Naive thymus-derived CD8-positive, alpha-beta T cell (primary cell): ENCODE measurements at regions not wholly inside any gene's neighbourhood (a gene's known extent, or its start where the extent isn't known, plus 50 kb on each side); places are given as distances from the start of the nearest gene placed in this dataset.

Experiments
- ATAC-seq, 2 donors: fragments of 150-1000 bp; cut with Tn5 transposase in 1 of 2; sonication (Bioruptor Pico), chemical (Tn5 transposase) in 1 of 2; 1 replicate in 1 of 2; 2 replicates in 1 of 2; pipeline ENCODE4 v1.10.0; 2021; ENCODE audit warnings: mild to moderate bottlenecking in 2 of 2, moderate library complexity in 2 of 2
- POLR2A ChIA-PET: fragments of 350-600 bp; sonication (Branson Sonifier 250); formaldehyde crosslinking; loops from one replicate; lab custom pipeline; 2021; ENCODE audit warnings: antibody characterized with exemption; lab: Charles Lee
- DNase-seq, 10 donors: peaks; one replicate each; pipeline versions ENCODE4 v3.0.0 to v3.0.0-alpha.2; 2020 to 2022
- H3K27ac Mint-ChIP-seq, 10 donors: one replicate each; pipeline ENCODE4 v1.8.0; 2020 to 2022; ENCODE audit warnings: mild to moderate bottlenecking in 10 of 10, mixed read lengths in 10 of 10, moderate library complexity in 4 of 10, inconsistent platforms in 1 of 10
- H3K27me3 Mint-ChIP-seq, 5 donors: one replicate each; pipeline ENCODE4 v1.8.0; 2021 to 2022; ENCODE audit warnings: mixed read lengths in 5 of 5
- H3K36me3 Mint-ChIP-seq, 3 donors: one replicate each; pipeline ENCODE4 v1.8.0; 2020 to 2022; ENCODE audit warnings: mixed read lengths in 3 of 3, mild to moderate bottlenecking in 2 of 3, inconsistent platforms in 1 of 3
- H3K4me1 Mint-ChIP-seq, 4 donors: one replicate each; pipeline ENCODE4 v1.8.0; 2021 to 2022; ENCODE audit warnings: mixed read lengths in 4 of 4
- H3K4me3 Mint-ChIP-seq, 10 donors: one replicate each; pipeline ENCODE4 v1.8.0; 2020 to 2022; ENCODE audit warnings: mild to moderate bottlenecking in 10 of 10, mixed read lengths in 10 of 10, moderate library complexity in 6 of 10, inconsistent platforms in 1 of 10
- H3K9me3 Mint-ChIP-seq, 9 donors: one replicate each; pipeline ENCODE4 v1.8.0; 2020 to 2022; ENCODE audit warnings: mixed read lengths in 9 of 9, mild to moderate bottlenecking in 3 of 9, inconsistent platforms in 1 of 9, moderate library complexity in 1 of 9

- Mint-ChIP-seq H3K9me3 (peaks cover 0 to 15% (median 0%) of the 10 kb centered on the region in 9 donors), H3K4me1 (peaks cover 30 to 91% (median 77%) of the 10 kb centered on the region in 4 donors), H3K27ac (peak overlapping the region; percentile 91 to 98 (median 97)), H3K4me3 (peak overlapping the region; percentile 81 to 99 (median 92)), H3K36me3 (peaks cover 2 to 7% (median 5%) of the 10 kb centered on the region in 3 donors), H3K27me3 (no peaks in the 10 kb centered on the region)
- no peak for ATAC-seq
- POLR2A ChIA-PET, result interaction anchor here (0.7 to 7.1 kb wide), 5 partner anchors 8 to 127 kb away, joined by 3 to 42 read pairs (median 3); no protein-coding TSS in a partner anchor
- no peak for DNase-seq
Measured at GRCh38 chr6:144345451-144345850, 60.3 kb downstream of the UTRN start.

- no peaks in the 10 kb centered on the region for H3K27me3 Mint-ChIP-seq
- H3K9me3 Mint-ChIP-seq, result peaks cover 0 to 15% (median 0%) of the 10 kb centered on the region in 9 donors
- H3K36me3 Mint-ChIP-seq, result peaks cover 2 to 7% (median 5%) of the 10 kb centered on the region in 3 donors
- peak overlapping the region; percentile 90 to 99 (median 94) for H3K27ac Mint-ChIP-seq
- POLR2A ChIA-PET, result interaction anchor here (1.2 to 7.1 kb wide), 3 partner anchors 9 to 29 kb away, joined by 3 to 42 read pairs (median 4); no protein-coding TSS in a partner anchor
- peak overlapping the region; percentile 55 to 89 (median 79) for H3K4me3 Mint-ChIP-seq
- no peak for DNase-seq
- peaks cover 38 to 91% (median 82%) of the 10 kb centered on the region in 4 donors for H3K4me1 Mint-ChIP-seq
- ATAC-seq, result no peak
Measured at GRCh38 chr6:144346719-144347447, 61.7 kb downstream of the UTRN start.

GRCh38 chr6:144347448-144347759, 62.3 kb downstream of the UTRN start:
- H3K27me3 Mint-ChIP-seq, result no peaks in the 10 kb centered on the region
- H3K27ac Mint-ChIP-seq, result peak overlapping the region; percentile 90 to 99 (median 94)
- POLR2A ChIA-PET, result interaction anchor here (1.7 to 7.1 kb wide), 2 partner anchors 12 to 29 kb away, joined by 3 to 42 read pairs; no protein-coding TSS in a partner anchor
- peaks cover 0 to 15% (median 0%) of the 10 kb centered on the region in 9 donors for H3K9me3 Mint-ChIP-seq
- H3K36me3 Mint-ChIP-seq, result peaks cover 2 to 7% (median 5%) of the 10 kb centered on the region in 3 donors
- ATAC-seq (no peak), DNase-seq (no peak)
- peak overlapping the region; percentile 55 to 89 (median 79) for H3K4me3 Mint-ChIP-seq
- peaks cover 41 to 91% (median 82%) of the 10 kb centered on the region in 4 donors for H3K4me1 Mint-ChIP-seq

GRCh38 chr6:144347933-144348332, 62.8 kb downstream of the UTRN start:
- peaks cover 40 to 91% (median 84%) of the 10 kb centered on the region in 4 donors for H3K4me1 Mint-ChIP-seq
- peaks cover 2 to 7% (median 5%) of the 10 kb centered on the region in 3 donors for H3K36me3 Mint-ChIP-seq
- no peak for ATAC-seq
- no peak for DNase-seq
- H3K27ac Mint-ChIP-seq, result peak overlapping the region; percentile 75 to 99 (median 93)
- peak overlapping the region in 9 of 10 donors; percentile 49 to 89 (median 63) for H3K4me3 Mint-ChIP-seq
- H3K27me3 Mint-ChIP-seq, result no peaks in the 10 kb centered on the region
- H3K9me3 Mint-ChIP-seq, result peaks cover 0 to 15% (median 0%) of the 10 kb centered on the region in 9 donors
- POLR2A ChIA-PET, result interaction anchor here (1.7 to 7.1 kb wide), 2 partner anchors 12 to 28 kb away, joined by 3 to 42 read pairs; no protein-coding TSS in a partner anchor

GRCh38 chr6:144349690-144350527, 64.8 kb downstream of the UTRN start:
- peaks cover 2 to 7% (median 5%) of the 10 kb centered on the region in 3 donors for H3K36me3 Mint-ChIP-seq
- H3K4me1 Mint-ChIP-seq, result peaks cover 48 to 94% (median 85%) of the 10 kb centered on the region in 4 donors
- DNase-seq, result peak in 3 of 10 donors; percentile 35 to 54 (median 50)
- no peaks in the 10 kb centered on the region for H3K27me3 Mint-ChIP-seq
- H3K27ac Mint-ChIP-seq, result peak overlapping the region; percentile 90 to 99 (median 94)
- ATAC-seq, result peak; percentile 69 to 71
- peaks cover 0 to 15% (median 0%) of the 10 kb centered on the region in 9 donors for H3K9me3 Mint-ChIP-seq
- H3K4me3 Mint-ChIP-seq, result peak overlapping the region; percentile 69 to 88 (median 85)
- POLR2A ChIA-PET, result no interaction called here

- no peak for ATAC-seq
- DNase-seq, result no peak
- Mint-ChIP-seq H3K4me1 (peaks cover 46 to 92% (median 82%) of the 10 kb centered on the region in 4 donors), H3K36me3 (peaks cover 2 to 7% (median 5%) of the 10 kb centered on the region in 3 donors), H3K27me3 (no peaks in the 10 kb centered on the region), H3K4me3 (peak overlapping the region; percentile 69 to 88 (median 85)), H3K27ac (peak overlapping the region; percentile 90 to 99 (median 94)), H3K9me3 (peaks cover 0 to 15% (median 0%) of the 10 kb centered on the region in 9 donors)
- POLR2A ChIA-PET, result no interaction called here
Measured at GRCh38 chr6:144350528-144350880, 65.4 kb downstream of the UTRN start.

- Mint-ChIP-seq H3K27ac (peak overlapping the region; percentile 91 to 99 (median 94)), H3K27me3 (no peaks in the 10 kb centered on the region), H3K36me3 (peaks cover 2 to 7% (median 5%) of the 10 kb centered on the region in 3 donors), H3K9me3 (peaks cover 0 to 15% (median 0%) of the 10 kb centered on the region in 9 donors), H3K4me3 (peak overlapping the region; percentile 69 to 88 (median 85)), H3K4me1 (peaks cover 46 to 95% (median 83%) of the 10 kb centered on the region in 4 donors)
- peak; percentile 28 to 38 for ATAC-seq
- POLR2A ChIA-PET, result no interaction called here
- peak in 2 of 10 donors; percentile 35 to 38 for DNase-seq
Measured at GRCh38 chr6:144351379-144352127, 66.4 kb downstream of the UTRN start.

GRCh38 chr6:144352331-144352730, 67.2 kb downstream of the UTRN start:
- H3K27me3 Mint-ChIP-seq, result no peaks in the 10 kb centered on the region
- no peak for ATAC-seq

GRCh38 chr6:144353871-144354314, 68.8 kb downstream of the UTRN start:
- Mint-ChIP-seq H3K4me3 (peak overlapping the region; percentile 51 to 83 (median 67)), H3K4me1 (peaks cover 37 to 93% (median 75%) of the 10 kb centered on the region in 4 donors), H3K9me3 (peaks cover 0 to 2% (median 0%) of the 10 kb centered on the region in 9 donors), H3K27me3 (no peaks in the 10 kb centered on the region), H3K27ac (peak overlapping the region; percentile 84 to 99 (median 94)), H3K36me3 (peaks cover 0 to 7% (median 4%) of the 10 kb centered on the region in 3 donors)
- ATAC-seq, result no peak
- POLR2A ChIA-PET, result interaction anchor here (1.8 kb wide), 1 partner anchor 9 kb away, joined by 5 read pairs; no protein-coding TSS in a partner anchor
- DNase-seq, result peak in 1 of 10 donors; percentile 37

More at GRCh38 chr6:144352331-144352730, 67.2 kb downstream of the UTRN start:
- Mint-ChIP-seq H3K9me3 (peaks cover 0 to 15% (median 0%) of the 10 kb centered on the region in 9 donors), H3K27ac (peak overlapping the region; percentile 91 to 99 (median 94)), H3K36me3 (peaks cover 3 to 9% (median 5%) of the 10 kb centered on the region in 3 donors), H3K4me1 (peaks cover 42 to 94% (median 81%) of the 10 kb centered on the region in 4 donors), H3K4me3 (peak overlapping the region; percentile 25 to 88 (median 85))
- POLR2A ChIA-PET, result interaction anchor here (0.7 to 1.8 kb wide), 2 partner anchors 8 to 9 kb away, joined by 5 to 6 read pairs; no protein-coding TSS in a partner anchor
- no peak for DNase-seq

GRCh38 chr6:144359783-144360182, 74.6 kb downstream of the UTRN start:
- H3K27me3 Mint-ChIP-seq, result no peaks in the 10 kb centered on the region
- H3K9me3 Mint-ChIP-seq, result no peaks in the 10 kb centered on the region
- H3K4me3 Mint-ChIP-seq, result peak overlapping the region in 1 of 10 donors; percentile 19
- DNase-seq (no peak), ATAC-seq (no peak)
- H3K36me3 Mint-ChIP-seq, result peaks cover 0 to 28% (median 9%) of the 10 kb centered on the region in 3 donors
- H3K27ac Mint-ChIP-seq, result peak overlapping the region in 5 of 10 donors; percentile 15 to 84 (median 63)
- H3K4me1 Mint-ChIP-seq, result peaks cover 34 to 89% (median 75%) of the 10 kb centered on the region in 4 donors
- POLR2A ChIA-PET, result no interaction called here

GRCh38 chr6:144360401-144360800, 75.3 kb downstream of the UTRN start:
- Mint-ChIP-seq H3K4me1 (peaks cover 36 to 89% (median 76%) of the 10 kb centered on the region in 4 donors), H3K9me3 (no peaks in the 10 kb centered on the region), H3K4me3 (peak overlapping the region in 1 of 10 donors; percentile 19), H3K27ac (peak overlapping the region in 5 of 10 donors; percentile 36 to 79 (median 70)), H3K36me3 (peaks cover 0 to 32% (median 9%) of the 10 kb centered on the region in 3 donors), H3K27me3 (no peaks in the 10 kb centered on the region)
- no peak for ATAC-seq
- no peak for DNase-seq
- POLR2A ChIA-PET, result no interaction called here
